GM19468 (cell line): ENCODE measurements at regions not wholly inside any gene's neighbourhood (a gene's known extent, or its start where the extent isn't known, plus 50 kb on each side); places are given as distances from the start of the nearest gene placed in this dataset.
"Not testable (repeated sequence)": the region's sequence is repeated elsewhere in the genome, so short reads cannot be mapped to it uniquely, and the experiment has no call there.

ENCODE experiments used
- ATAC-seq: cut with Tn5 transposase; IDR thresholded peaks from one replicate; pipeline ENCODE4 v1.9.1; 2021; ENCODE audit warnings: mild to moderate bottlenecking, moderate library complexity, moderate number of reproducible peaks; ENCODE audit not compliant: unreplicated experiment; ENCODE audit errors: extremely low read depth

- not testable (repeated sequence) for ATAC-seq
Measured at GRCh38 chr9:62798884-62799850, 1609.3 kb downstream of the SPATA31A7 start.

GRCh38 chr9:62799851-62800371 is 1610.1 kb downstream of the SPATA31A7 start:
- ATAC-seq, result not testable (repeated sequence)

GRCh38 chr9:62800451-62801371 is 1610.9 kb downstream of the SPATA31A7 start:
- not testable (repeated sequence) for ATAC-seq

- not testable (repeated sequence) for ATAC-seq
Measured at GRCh38 chr9:62801372-62801811, 1611.6 kb downstream of the SPATA31A7 start.

GRCh38 chr9:62801961-62802718 is 1612.3 kb downstream of the SPATA31A7 start:
- peak; percentile 100 for ATAC-seq

GRCh38 chr9:62802719-62803079 is 1612.9 kb downstream of the SPATA31A7 start:
- not testable (repeated sequence) for ATAC-seq

GRCh38 chr9:62803099-62803498 is 1613.3 kb downstream of the SPATA31A7 start:
- ATAC-seq, result not testable (repeated sequence)

GRCh38 chr9:62804314-62804713 is 1614.5 kb downstream of the SPATA31A7 start:
- ATAC-seq, result not testable (repeated sequence)

- ATAC-seq, result not testable (repeated sequence)
Measured at GRCh38 chr9:62807424-62807823, 1617.6 kb downstream of the SPATA31A7 start.

GRCh38 chr9:62808081-62808480 is 1618.2 kb downstream of the SPATA31A7 start:
- not testable (repeated sequence) for ATAC-seq

- ATAC-seq, result not testable (repeated sequence)
Measured at GRCh38 chr9:62810318-62810717, 1620.5 kb downstream of the SPATA31A7 start.

- not testable (repeated sequence) for ATAC-seq
Measured at GRCh38 chr9:62810811-62811315, 1621.0 kb downstream of the SPATA31A7 start.

GRCh38 chr9:62815436-62815835 is 1625.6 kb downstream of the SPATA31A7 start:
- ATAC-seq, result not testable (repeated sequence)

GRCh38 chr9:62816331-62816730 is 1626.5 kb downstream of the SPATA31A7 start:
- not testable (repeated sequence) for ATAC-seq

- not testable (repeated sequence) for ATAC-seq
Measured at GRCh38 chr9:62817214-62817613, 1627.4 kb downstream of the SPATA31A7 start.

GRCh38 chr9:62822185-62822584 is 1632.3 kb downstream of the SPATA31A7 start:
- ATAC-seq, result not testable (repeated sequence)

- not testable (repeated sequence) for ATAC-seq
Measured at GRCh38 chr9:62827957-62828907, 1638.4 kb downstream of the SPATA31A7 start.

- ATAC-seq, result not testable (repeated sequence)
Measured at GRCh38 chr9:62830829-62831459, 1641.1 kb downstream of the SPATA31A7 start.
